ENCODE measurements at regions not wholly inside any gene's neighbourhood (a gene's known extent, or its start where the extent isn't known, plus 50 kb on each side); places are given as distances from the start of the nearest gene placed in this dataset.

GRCh38 chr5:168169791-168170190, 121.7 kb upstream of the WWC1 start:
- intact Hi-C loops (cut with micrococcal nuclease): no loop called here
- Mint-ChIP-seq H3K4me3 (ENCODE audit: unreplicated experiment) (no peak overlapping the region), H3K27ac (ENCODE audit: low read depth, unreplicated experiment) (no peak overlapping the region), H3K27me3 (ENCODE audit: insufficient read depth, unreplicated experiment) (peaks cover 31% of the 10 kb centered on the region), H3K36me3 (ENCODE audit: insufficient read depth, unreplicated experiment) (no peaks in the 10 kb centered on the region), H3K9me3 (ENCODE audit: unreplicated experiment) (no peaks in the 10 kb centered on the region), H3K4me1 (ENCODE audit: insufficient read depth, unreplicated experiment) (no peaks in the 10 kb centered on the region)
- BruUV-seq (replicated peaks): no TSS peak
- no peak for DNase-seq (ENCODE audit: unreplicated experiment)
- CTCF ChIA-PET: no interaction called here
- no peak for TF ChIP-seq CTCF (IDR thresholded peaks at IDR 0.05; ENCODE audit: unreplicated experiment)
- POLR2A ChIA-PET: no interaction called here

- Mint-ChIP-seq H3K27ac (ENCODE audit: low read depth, unreplicated experiment) (no peak overlapping the region), H3K27me3 (ENCODE audit: insufficient read depth, unreplicated experiment) (peaks cover 31% of the 10 kb centered on the region), H3K36me3 (ENCODE audit: insufficient read depth, unreplicated experiment) (no peaks in the 10 kb centered on the region), H3K9me3 (ENCODE audit: unreplicated experiment) (no peaks in the 10 kb centered on the region), H3K4me3 (ENCODE audit: unreplicated experiment) (no peak overlapping the region), H3K4me1 (ENCODE audit: insufficient read depth, unreplicated experiment) (no peaks in the 10 kb centered on the region)
- no peak for DNase-seq (ENCODE audit: unreplicated experiment)
- no TSS peak for BruUV-seq (replicated peaks)
- intact Hi-C loops (cut with micrococcal nuclease): no loop called here
- TF ChIP-seq CTCF (IDR thresholded peaks at IDR 0.05; ENCODE audit: unreplicated experiment): no peak
- ChIA-PET POLR2A (interaction anchor here (0.6 kb wide), 1 partner anchor 930 kb away, joined by 3 read pairs; no protein-coding TSS in a partner anchor), CTCF (interaction anchor here (0.6 to 0.8 kb wide), 4 partner anchors 23 to 1960 kb away, joined by 4 to 5 read pairs (median 4); no protein-coding TSS in a partner anchor)
These were observed 119.3 kb upstream of the WWC1 start for GRCh38 chr5:168171901-168172759.

GRCh38 chr5:168172760-168173223, 118.7 kb upstream of the WWC1 start:
- BruUV-seq (replicated peaks): no TSS peak
- H3K4me3 Mint-ChIP-seq (ENCODE audit: unreplicated experiment): no peak overlapping the region
- no peak for DNase-seq (ENCODE audit: unreplicated experiment)
- TF ChIP-seq CTCF (IDR thresholded peaks at IDR 0.05; ENCODE audit: unreplicated experiment): no peak
- H3K27ac Mint-ChIP-seq (ENCODE audit: low read depth, unreplicated experiment): no peak overlapping the region
- ChIA-PET POLR2A (no interaction called here), CTCF (interaction anchor here (0.6 to 0.8 kb wide), 3 partner anchors 9 to 59 kb away, joined by 3 to 4 read pairs (median 4); no protein-coding TSS in a partner anchor)
- H3K36me3 Mint-ChIP-seq (ENCODE audit: insufficient read depth, unreplicated experiment): no peaks in the 10 kb centered on the region
- no peaks in the 10 kb centered on the region for H3K4me1 Mint-ChIP-seq (ENCODE audit: insufficient read depth, unreplicated experiment)
- intact Hi-C loops (cut with micrococcal nuclease): no loop called here
- no peaks in the 10 kb centered on the region for H3K9me3 Mint-ChIP-seq (ENCODE audit: unreplicated experiment)
- peaks cover 31% of the 10 kb centered on the region for H3K27me3 Mint-ChIP-seq (ENCODE audit: insufficient read depth, unreplicated experiment)

DNA sequence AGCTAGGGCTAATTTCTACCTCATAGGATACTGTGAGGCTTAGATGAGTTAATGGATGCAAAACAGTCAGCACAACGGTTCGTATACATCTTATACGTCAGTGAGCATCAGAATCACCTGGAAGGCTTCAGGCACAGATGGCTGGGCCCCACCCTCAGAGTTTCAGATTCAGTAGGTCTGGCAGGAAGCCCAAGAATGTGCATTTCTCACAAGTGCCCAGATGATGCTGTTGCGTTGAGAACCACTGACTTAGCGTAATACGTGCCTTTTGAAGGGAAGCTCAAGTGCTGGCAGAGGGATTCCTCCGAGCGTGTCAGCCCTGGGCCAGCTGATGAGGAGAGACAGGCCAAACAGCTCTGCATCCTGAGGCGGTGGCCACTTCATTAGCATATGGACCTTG, 117.1 kb upstream of the WWC1 start:
- no peaks in the 10 kb centered on the region for H3K9me3 Mint-ChIP-seq (ENCODE audit: unreplicated experiment)
- CTCF ChIA-PET: interaction anchor here (0.5 to 1.4 kb wide), 3 partner anchors 45 to 1091 kb away, joined by 3 read pairs; no protein-coding TSS in a partner anchor
- no peak for TF ChIP-seq CTCF (IDR thresholded peaks at IDR 0.05; ENCODE audit: unreplicated experiment)
- H3K4me3 Mint-ChIP-seq (ENCODE audit: unreplicated experiment): no peak overlapping the region
- H3K36me3 Mint-ChIP-seq (ENCODE audit: insufficient read depth, unreplicated experiment): no peaks in the 10 kb centered on the region
- POLR2A ChIA-PET: no interaction called here
- peak; percentile 73 for DNase-seq (ENCODE audit: unreplicated experiment)
- intact Hi-C loops (cut with micrococcal nuclease): no loop called here
- H3K27ac Mint-ChIP-seq (ENCODE audit: low read depth, unreplicated experiment): no peak overlapping the region
- H3K4me1 Mint-ChIP-seq (ENCODE audit: insufficient read depth, unreplicated experiment): no peaks in the 10 kb centered on the region
- peaks cover 20% of the 10 kb centered on the region for H3K27me3 Mint-ChIP-seq (ENCODE audit: insufficient read depth, unreplicated experiment)
- no TSS peak for BruUV-seq (replicated peaks)

All from MCF 10A (cell line).